Skeletal muscle tissue (tissue), 3 donors: ENCODE measurements at regions not wholly inside any gene's neighbourhood (a gene's known extent, or its start where the extent isn't known, plus 50 kb on each side); places are given as distances from the start of the nearest gene placed in this dataset.

ENCODE experiments used
- H3K27ac ChIP-seq: one replicate; pipeline ENCODE4 v1.7.0; 2013; ENCODE audit warnings: mild to moderate bottlenecking, low read depth, low read length, inconsistent platforms
- H3K27me3 ChIP-seq, 3 donors: one replicate each; pipeline ENCODE4 v1.7.0; 2013; ENCODE audit warnings: low read length in 3 of 3; ENCODE audit not compliant: control insufficient read depth in 3 of 3, insufficient read depth in 3 of 3
- H3K36me3 ChIP-seq, 3 donors: one replicate each; pipeline ENCODE4 v1.7.0; 2013; ENCODE audit warnings: low read length in 3 of 3; ENCODE audit not compliant: control insufficient read depth in 3 of 3, insufficient read depth in 3 of 3
- H3K4me1 ChIP-seq, 3 donors: one replicate each; pipeline ENCODE4 v1.7.0; 2013; ENCODE audit warnings: low read length in 3 of 3, mild to moderate bottlenecking in 3 of 3; ENCODE audit not compliant: control insufficient read depth in 3 of 3, insufficient read depth in 3 of 3
- H3K4me3 ChIP-seq, 3 donors: one replicate each; pipeline ENCODE4 v1.7.0; 2013; ENCODE audit warnings: low read length in 3 of 3
- H3K9ac ChIP-seq, 3 donors: one replicate each; pipeline ENCODE4 v1.7.0; 2013; ENCODE audit warnings: low read length in 3 of 3, mild to moderate bottlenecking in 3 of 3, moderate library complexity in 2 of 3, low read depth in 1 of 3
- H3K9me3 ChIP-seq, 3 donors: one replicate each; pipeline ENCODE4 v1.7.0; 2013; ENCODE audit warnings: low read length in 3 of 3; ENCODE audit not compliant: control insufficient read depth in 3 of 3
- donor health status: Osteomylitis.

GRCh38 chr13:63425131-63425530, 2009.5 kb upstream of the PCDH20 start:
- H3K27ac ChIP-seq = no peak overlapping the region
- no peaks in the 10 kb centered on the region for H3K4me1 ChIP-seq
- H3K36me3 ChIP-seq = no peaks in the 10 kb centered on the region
- H3K27me3 ChIP-seq = no peaks in the 10 kb centered on the region
- no peak overlapping the region for H3K9ac ChIP-seq
- no peaks in the 10 kb centered on the region for H3K9me3 ChIP-seq
- no peak overlapping the region for H3K4me3 ChIP-seq

GRCh38 chr13:63421123-63421522, 2005.5 kb upstream of the PCDH20 start:
- H3K36me3 ChIP-seq = no peaks in the 10 kb centered on the region
- H3K27ac ChIP-seq = no peak overlapping the region
- H3K4me3 ChIP-seq = no peak overlapping the region
- no peaks in the 10 kb centered on the region for H3K9me3 ChIP-seq
- H3K27me3 ChIP-seq = no peaks in the 10 kb centered on the region
- H3K4me1 ChIP-seq = no peaks in the 10 kb centered on the region
- H3K9ac ChIP-seq = no peak overlapping the region

GRCh38 chr13:63420685-63421084, 2005.0 kb upstream of the PCDH20 start:
- H3K4me3 ChIP-seq = no peak overlapping the region
- H3K4me1 ChIP-seq = no peaks in the 10 kb centered on the region
- no peak overlapping the region for H3K9ac ChIP-seq
- H3K36me3 ChIP-seq = no peaks in the 10 kb centered on the region
- H3K27me3 ChIP-seq = no peaks in the 10 kb centered on the region
- no peaks in the 10 kb centered on the region for H3K9me3 ChIP-seq
- no peak overlapping the region for H3K27ac ChIP-seq

- no peaks in the 10 kb centered on the region for H3K4me1 ChIP-seq
- H3K9me3 ChIP-seq = no peaks in the 10 kb centered on the region
- no peak overlapping the region for H3K27ac ChIP-seq
- no peak overlapping the region for H3K4me3 ChIP-seq
- no peak overlapping the region for H3K9ac ChIP-seq
- no peaks in the 10 kb centered on the region for H3K27me3 ChIP-seq
- no peaks in the 10 kb centered on the region for H3K36me3 ChIP-seq
Measured at GRCh38 chr13:63414247-63414646, 1998.6 kb upstream of the PCDH20 start.

GRCh38 chr13:63409791-63410351, 1994.2 kb upstream of the PCDH20 start:
- Histone ChIP-seq H3K9me3 (no peaks in the 10 kb centered on the region), H3K9ac (no peak overlapping the region), H3K27ac (no peak overlapping the region), H3K36me3 (no peaks in the 10 kb centered on the region), H3K4me3 (no peak overlapping the region), H3K4me1 (no peaks in the 10 kb centered on the region), H3K27me3 (no peaks in the 10 kb centered on the region)

GRCh38 chr13:63408331-63409189, 1992.9 kb upstream of the PCDH20 start:
- H3K4me1 ChIP-seq = no peaks in the 10 kb centered on the region
- no peaks in the 10 kb centered on the region for H3K9me3 ChIP-seq
- no peak overlapping the region for H3K4me3 ChIP-seq
- H3K27me3 ChIP-seq = no peaks in the 10 kb centered on the region
- H3K27ac ChIP-seq = no peak overlapping the region
- H3K36me3 ChIP-seq = no peaks in the 10 kb centered on the region
- no peak overlapping the region for H3K9ac ChIP-seq

- H3K36me3 ChIP-seq = no peaks in the 10 kb centered on the region
- no peaks in the 10 kb centered on the region for H3K4me1 ChIP-seq
- no peak overlapping the region for H3K9ac ChIP-seq
- H3K4me3 ChIP-seq = no peak overlapping the region
- no peak overlapping the region for H3K27ac ChIP-seq
- no peaks in the 10 kb centered on the region for H3K9me3 ChIP-seq
- H3K27me3 ChIP-seq = no peaks in the 10 kb centered on the region
Measured at GRCh38 chr13:63403733-63404132, 1988.1 kb upstream of the PCDH20 start.

- no peaks in the 10 kb centered on the region for H3K4me1 ChIP-seq
- no peak overlapping the region for H3K27ac ChIP-seq
- H3K9ac ChIP-seq = no peak overlapping the region
- H3K4me3 ChIP-seq = no peak overlapping the region
- no peaks in the 10 kb centered on the region for H3K36me3 ChIP-seq
- H3K27me3 ChIP-seq = no peaks in the 10 kb centered on the region
- H3K9me3 ChIP-seq = no peaks in the 10 kb centered on the region
Measured at GRCh38 chr13:63396746-63397145, 1981.1 kb upstream of the PCDH20 start.

- no peak overlapping the region for H3K4me3 ChIP-seq
- H3K9ac ChIP-seq = no peak overlapping the region
- H3K27ac ChIP-seq = no peak overlapping the region
- no peaks in the 10 kb centered on the region for H3K36me3 ChIP-seq
- no peaks in the 10 kb centered on the region for H3K4me1 ChIP-seq
- H3K27me3 ChIP-seq = no peaks in the 10 kb centered on the region
- no peaks in the 10 kb centered on the region for H3K9me3 ChIP-seq
Measured at GRCh38 chr13:63393112-63393511, 1977.5 kb upstream of the PCDH20 start.

GRCh38 chr13:63389756-63390155, 1974.1 kb upstream of the PCDH20 start:
- Histone ChIP-seq H3K27me3 (no peaks in the 10 kb centered on the region), H3K4me1 (no peaks in the 10 kb centered on the region), H3K9ac (no peak overlapping the region), H3K4me3 (no peak overlapping the region), H3K36me3 (no peaks in the 10 kb centered on the region), H3K9me3 (no peaks in the 10 kb centered on the region), H3K27ac (no peak overlapping the region)
